IMR-90 (cell line): ENCODE measurements at regions not wholly inside any gene's neighbourhood (a gene's known extent, or its start where the extent isn't known, plus 50 kb on each side); places are given as distances from the start of the nearest gene placed in this dataset.
A peak's percentile ranks its signal among the peaks of the same experiment; 100 is the strongest.

Experiments
- CEBPB ChIP-seq: IDR thresholded peaks from 2 replicates; pipeline ENCODE4 v1.6.1; 2012; ENCODE audit warnings: low read depth, low read length, improper control_type of control experiment
- POLR2A ChIP-seq: IDR thresholded peaks from 2 replicates; pipeline ENCODE4 v1.6.1; 2012; ENCODE audit warnings: mild to moderate bottlenecking, low read depth, low read length
- RAD21 ChIP-seq: IDR thresholded peaks from 2 replicates; pipeline ENCODE4 v1.6.1; 2012; ENCODE audit warnings: low read length, improper control_type of control experiment
- SMC3 ChIP-seq: fragments of 150-350 bp; IDR thresholded peaks from 2 replicates; pipeline ENCODE4 v1.6.1; 2016; ENCODE audit warnings: low read depth, mild to moderate bottlenecking, antibody characterized with exemption, low read length, moderate library complexity
- TF ChIP-seq, protein P1 (sequence below): conservative IDR thresholded peaks from 2 replicates; pipeline ENCODE4 v1.5.1; 2012; ENCODE audit warnings: mild to moderate bottlenecking, low read depth, low read length, improper control_type of control experiment
- TF ChIP-seq, protein P2 (sequence below): fragments of 150-350 bp; IDR thresholded peaks from 2 replicates; pipeline ENCODE4 v1.6.1; 2017; ENCODE audit warnings: mild to moderate bottlenecking, antibody characterized with exemption, low read length, low read depth

DNA sequence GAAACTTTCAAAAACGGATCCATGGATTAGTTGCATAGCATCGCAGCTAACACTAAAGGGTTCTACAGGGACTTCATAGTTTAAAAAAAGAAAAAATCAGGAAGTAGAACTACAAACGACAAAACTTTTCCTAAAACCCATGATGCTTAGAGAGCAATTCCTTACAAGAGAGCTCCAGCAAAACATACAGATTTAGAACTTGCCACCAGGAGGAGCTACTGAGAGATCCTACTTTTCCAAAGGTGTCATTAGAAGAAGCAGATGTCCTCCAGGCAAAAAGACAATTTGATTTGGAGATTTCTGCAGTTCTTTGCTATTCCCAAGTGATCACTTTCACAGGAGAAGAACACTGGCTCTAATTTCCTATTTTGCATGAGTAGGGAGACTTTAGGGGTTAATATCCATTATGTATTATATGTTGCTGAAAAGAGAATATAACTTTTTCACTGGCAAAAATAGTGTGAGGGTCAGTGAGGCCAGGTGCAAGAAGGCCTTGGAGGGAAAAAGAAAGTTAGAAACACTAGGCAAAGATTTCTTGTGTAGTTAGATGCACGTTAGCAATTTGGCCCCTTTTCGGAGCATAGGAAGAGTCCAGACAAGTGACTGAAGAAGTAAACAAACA, 436.2 kb downstream of the SUCLG1 start:
- TF ChIP-seq, protein P1, sequence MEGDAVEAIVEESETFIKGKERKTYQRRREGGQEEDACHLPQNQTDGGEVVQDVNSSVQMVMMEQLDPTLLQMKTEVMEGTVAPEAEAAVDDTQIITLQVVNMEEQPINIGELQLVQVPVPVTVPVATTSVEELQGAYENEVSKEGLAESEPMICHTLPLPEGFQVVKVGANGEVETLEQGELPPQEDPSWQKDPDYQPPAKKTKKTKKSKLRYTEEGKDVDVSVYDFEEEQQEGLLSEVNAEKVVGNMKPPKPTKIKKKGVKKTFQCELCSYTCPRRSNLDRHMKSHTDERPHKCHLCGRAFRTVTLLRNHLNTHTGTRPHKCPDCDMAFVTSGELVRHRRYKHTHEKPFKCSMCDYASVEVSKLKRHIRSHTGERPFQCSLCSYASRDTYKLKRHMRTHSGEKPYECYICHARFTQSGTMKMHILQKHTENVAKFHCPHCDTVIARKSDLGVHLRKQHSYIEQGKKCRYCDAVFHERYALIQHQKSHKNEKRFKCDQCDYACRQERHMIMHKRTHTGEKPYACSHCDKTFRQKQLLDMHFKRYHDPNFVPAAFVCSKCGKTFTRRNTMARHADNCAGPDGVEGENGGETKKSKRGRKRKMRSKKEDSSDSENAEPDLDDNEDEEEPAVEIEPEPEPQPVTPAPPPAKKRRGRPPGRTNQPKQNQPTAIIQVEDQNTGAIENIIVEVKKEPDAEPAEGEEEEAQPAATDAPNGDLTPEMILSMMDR, result peak; percentile 62
- no peak for TF ChIP-seq CEBPB
- TF ChIP-seq, protein P2, sequence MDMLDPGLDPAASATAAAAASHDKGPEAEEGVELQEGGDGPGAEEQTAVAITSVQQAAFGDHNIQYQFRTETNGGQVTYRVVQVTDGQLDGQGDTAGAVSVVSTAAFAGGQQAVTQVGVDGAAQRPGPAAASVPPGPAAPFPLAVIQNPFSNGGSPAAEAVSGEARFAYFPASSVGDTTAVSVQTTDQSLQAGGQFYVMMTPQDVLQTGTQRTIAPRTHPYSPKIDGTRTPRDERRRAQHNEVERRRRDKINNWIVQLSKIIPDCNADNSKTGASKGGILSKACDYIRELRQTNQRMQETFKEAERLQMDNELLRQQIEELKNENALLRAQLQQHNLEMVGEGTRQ, result no peak
- peak; percentile 54 for TF ChIP-seq RAD21
- peak; percentile 74 for TF ChIP-seq SMC3
- no peak for TF ChIP-seq POLR2A
